Neuronal stem cell (in vitro differentiated cells): ENCODE measurements at regions not wholly inside any gene's neighbourhood (a gene's known extent, or its start where the extent isn't known, plus 50 kb on each side); places are given as distances from the start of the nearest gene placed in this dataset.

ENCODE experiments used
- DNase-seq: peaks from one replicate; pipeline ENCODE4 v3.0.0-alpha.2; 2013; ENCODE audit warnings: low spot score
- H2AFZ ChIP-seq: one replicate; pipeline ENCODE4 v1.6.1; 2013; ENCODE audit warnings: mild to moderate bottlenecking, low read length, inconsistent platforms
- H2AK5ac ChIP-seq: 2 replicates; pipeline ENCODE4 v1.6.1; 2013; ENCODE audit warnings: low read depth, mild to moderate bottlenecking, inconsistent platforms, low read length, moderate library complexity, mixed read lengths
- H2BK120ac ChIP-seq: 2 replicates; pipeline ENCODE4 v1.6.1; 2013; ENCODE audit warnings: low read depth, mild to moderate bottlenecking, inconsistent platforms, low read length, moderate library complexity, mixed read lengths
- H2BK12ac ChIP-seq: one replicate; pipeline ENCODE4 v1.6.1; 2013; ENCODE audit warnings: low read length, inconsistent platforms
- H2BK15ac ChIP-seq: 2 replicates; pipeline ENCODE4 v1.6.1; 2013; ENCODE audit warnings: mild to moderate bottlenecking, low read length, inconsistent platforms, mixed read lengths
- H2BK5ac ChIP-seq: one replicate; pipeline ENCODE4 v1.6.1; 2013; ENCODE audit warnings: inconsistent platforms, mild to moderate bottlenecking, low read length, moderate library complexity
- H3K14ac ChIP-seq: one replicate; pipeline ENCODE4 v1.6.1; 2013; ENCODE audit warnings: low read length, inconsistent platforms
- H3K18ac ChIP-seq: 2 replicates; pipeline ENCODE4 v1.6.1; 2013; ENCODE audit warnings: low read length, inconsistent platforms
- H3K23ac ChIP-seq: 2 replicates; pipeline ENCODE4 v1.6.1; 2013; ENCODE audit warnings: low read depth, mild to moderate bottlenecking, mixed read lengths, low read length, inconsistent platforms; ENCODE audit not compliant: poor library complexity
- H3K27ac ChIP-seq: replicated peaks from 3 replicates; pipeline ENCODE4 v1.5.1; 2013; ENCODE audit warnings: low read length, inconsistent platforms
- H3K27me3 ChIP-seq, 3 experiments: 2 replicates each; pipeline ENCODE4 v1.6.1; 2013; ENCODE audit warnings: low read length in 3 of 3, mild to moderate bottlenecking in 2 of 3, inconsistent platforms in 1 of 3, low read depth in 1 of 3, mixed read lengths in 1 of 3, moderate library complexity in 1 of 3; ENCODE audit not compliant: control insufficient read depth in 3 of 3, insufficient read depth in 3 of 3
- H3K36me3 ChIP-seq, 2 donors: replicated peaks in 1 of 2; 2 replicates each; pipeline ENCODE4 v1.6.1; 2013; ENCODE audit warnings: low read length in 2 of 2; ENCODE audit not compliant: control insufficient read depth in 2 of 2, insufficient read depth in 2 of 2
- H3K4ac ChIP-seq: 2 replicates; pipeline ENCODE4 v1.6.1; 2013; ENCODE audit warnings: inconsistent platforms, mild to moderate bottlenecking, low read length, moderate library complexity
- H3K4me1 ChIP-seq, 2 donors: 1 replicate in 1 of 2; 2 replicates in 1 of 2; pipeline ENCODE4 v1.6.1; 2013; ENCODE audit warnings: low read length in 2 of 2, low read depth in 1 of 2; ENCODE audit not compliant: control insufficient read depth in 2 of 2, insufficient read depth in 1 of 2
- H3K4me2 ChIP-seq: one replicate; pipeline ENCODE4 v1.6.1; 2013; ENCODE audit warnings: mild to moderate bottlenecking, low read length, inconsistent platforms; ENCODE audit not compliant: insufficient read depth, poor library complexity, severe bottlenecking
- H3K4me3 ChIP-seq, 2 donors: 2 replicates each; pipeline ENCODE4 v1.5.1; 2013; ENCODE audit warnings: low read length in 2 of 2, mild to moderate bottlenecking in 2 of 2, inconsistent platforms in 1 of 2, moderate library complexity in 1 of 2
- H3K79me1 ChIP-seq: one replicate; pipeline ENCODE4 v1.6.1; 2013; ENCODE audit warnings: low read depth, mild to moderate bottlenecking, inconsistent platforms, low read length, moderate library complexity
- H3K9ac ChIP-seq: one replicate; pipeline ENCODE4 v1.6.1; 2013; ENCODE audit warnings: mild to moderate bottlenecking, low read depth, low read length, inconsistent platforms; ENCODE audit not compliant: poor library complexity
- H3K9me3 ChIP-seq, 2 donors: replicated peaks in 1 of 2; 2 replicates each; pipeline versions ENCODE3 to v1.6.1; 2013; ENCODE audit warnings: low read length in 2 of 2, mild to moderate bottlenecking in 2 of 2, inconsistent platforms in 1 of 2, low read depth in 1 of 2, mixed read lengths in 1 of 2, moderate library complexity in 1 of 2; ENCODE audit not compliant: control insufficient read depth in 2 of 2, insufficient read depth in 1 of 2
- H4K8ac ChIP-seq: one replicate; pipeline ENCODE4 v1.6.1; 2013; ENCODE audit warnings: low read depth, mild to moderate bottlenecking, inconsistent platforms, low read length, moderate library complexity
- H4K91ac ChIP-seq: one replicate; pipeline ENCODE4 v1.6.1; 2013; ENCODE audit warnings: low read length, low read depth, mild to moderate bottlenecking, inconsistent platforms; ENCODE audit not compliant: poor library complexity
- WGBS, 2 donors: extraction: QIAGEN DNeasy Blood & Tissue Kit; methylation state at CpG; one replicate each; pipeline ENCODE4 v1.1.7; 2013; ENCODE audit warnings: missing lambda C conversion rate in 2 of 2, mixed read lengths in 1 of 2; ENCODE audit not compliant: insufficient read length in 2 of 2, insufficient replicate concordance in 1 of 2; ENCODE audit errors: extremely low coverage in 2 of 2; 5-methylcytosine and 5-hydroxymethylcytosine counted together

- H3K4me2 ChIP-seq, result no peak overlapping the region
- peaks cover 0 to 3% of the 10 kb centered on the region in 2 donors for H3K9me3 ChIP-seq
- no peak overlapping the region for H4K91ac ChIP-seq
- H4K8ac ChIP-seq, result no peak overlapping the region
- no peak overlapping the region for H3K14ac ChIP-seq
- H2AK5ac ChIP-seq, result no peak overlapping the region
- peaks cover 0 to 3% of the 10 kb centered on the region in 2 donors for H3K4me1 ChIP-seq
- H3K36me3 ChIP-seq, result no peaks in the 10 kb centered on the region
- H3K4me3 ChIP-seq, result no peak overlapping the region
- no peak overlapping the region for H2AFZ ChIP-seq
- H3K18ac ChIP-seq, result no peak overlapping the region
- no peak overlapping the region for H2BK15ac ChIP-seq
- H2BK120ac ChIP-seq, result no peak overlapping the region
- no peak for DNase-seq
- no peak overlapping the region for H3K27ac ChIP-seq
- no peak overlapping the region for H2BK12ac ChIP-seq
- H3K27me3 ChIP-seq, result no peaks in the 10 kb centered on the region
- H3K9ac ChIP-seq, result no peak overlapping the region
- no peak overlapping the region for H3K23ac ChIP-seq
- no peak overlapping the region for H2BK5ac ChIP-seq
- WGBS, 2 donors, result no CpG with 5 or more reads among the region's 1 CpG
- H3K4ac ChIP-seq, result no peak overlapping the region
- H3K79me1 ChIP-seq, result peaks cover 2% of the 10 kb centered on the region
Observed at GRCh38 chr13:50446611-50447010, 396.9 kb downstream of the DLEU7 start.

- no peak overlapping the region for H2AFZ ChIP-seq
- no peak overlapping the region for H2BK5ac ChIP-seq
- no peak overlapping the region for H3K27ac ChIP-seq
- no peak overlapping the region for H3K4ac ChIP-seq
- H2AK5ac ChIP-seq, result no peak overlapping the region
- H2BK120ac ChIP-seq, result no peak overlapping the region
- no peak for DNase-seq
- H3K27me3 ChIP-seq, result no peaks in the 10 kb centered on the region
- H4K91ac ChIP-seq, result no peak overlapping the region
- WGBS, 2 donors, result no CpG with 5 or more reads among the region's 1 CpG
- H3K4me1 ChIP-seq, result peaks cover 2 to 3% of the 10 kb centered on the region in 2 donors
- H3K9me3 ChIP-seq, result peaks cover 0 to 3% of the 10 kb centered on the region in 2 donors
- no peak overlapping the region for H3K23ac ChIP-seq
- H3K18ac ChIP-seq, result no peak overlapping the region
- H2BK15ac ChIP-seq, result no peak overlapping the region
- no peak overlapping the region for H3K4me2 ChIP-seq
- no peaks in the 10 kb centered on the region for H3K36me3 ChIP-seq
- peaks cover 2% of the 10 kb centered on the region for H3K79me1 ChIP-seq
- H3K9ac ChIP-seq, result no peak overlapping the region
- no peak overlapping the region for H3K14ac ChIP-seq
- H2BK12ac ChIP-seq, result no peak overlapping the region
- no peak overlapping the region for H4K8ac ChIP-seq
- H3K4me3 ChIP-seq, result no peak overlapping the region
Observed at GRCh38 chr13:50448535-50448998, 394.9 kb downstream of the DLEU7 start.

- Histone ChIP-seq H2BK120ac (no peak overlapping the region), H3K4ac (no peak overlapping the region), H3K36me3 (no peaks in the 10 kb centered on the region), H4K8ac (no peak overlapping the region), H3K27me3 (no peaks in the 10 kb centered on the region), H3K4me1 (peaks cover 2 to 3% of the 10 kb centered on the region in 2 donors), H3K27ac (no peak overlapping the region), H2BK15ac (no peak overlapping the region), H3K9ac (no peak overlapping the region), H3K23ac (no peak overlapping the region), H2BK5ac (no peak overlapping the region), H3K79me1 (peaks cover 2% of the 10 kb centered on the region), H3K4me3 (no peak overlapping the region), H4K91ac (no peak overlapping the region), H2BK12ac (no peak overlapping the region), H2AK5ac (no peak overlapping the region), H2AFZ (no peak overlapping the region), H3K18ac (no peak overlapping the region), H3K9me3 (peaks cover 0 to 3% of the 10 kb centered on the region in 2 donors), H3K14ac (no peak overlapping the region), H3K4me2 (no peak overlapping the region)
- no peak for DNase-seq
- WGBS, 2 donors, result no CpG with 5 or more reads among the region's 2 CpGs
Observed at GRCh38 chr13:50449465-50449864, 394.0 kb downstream of the DLEU7 start.

- no peak overlapping the region for H3K27ac ChIP-seq
- H3K27me3 ChIP-seq, result no peaks in the 10 kb centered on the region
- H3K36me3 ChIP-seq, result no peaks in the 10 kb centered on the region
- H3K9ac ChIP-seq, result no peak overlapping the region
- H2BK5ac ChIP-seq, result no peak overlapping the region
- no peak for DNase-seq
- H4K8ac ChIP-seq, result no peak overlapping the region
- H2BK12ac ChIP-seq, result no peak overlapping the region
- peaks cover 2% of the 10 kb centered on the region for H3K79me1 ChIP-seq
- no peak overlapping the region for H3K18ac ChIP-seq
- no peak overlapping the region for H3K4ac ChIP-seq
- no peak overlapping the region for H3K4me2 ChIP-seq
- no peak overlapping the region for H2AK5ac ChIP-seq
- no peak overlapping the region for H3K4me3 ChIP-seq
- H2AFZ ChIP-seq, result no peak overlapping the region
- no peak overlapping the region for H4K91ac ChIP-seq
- no peak overlapping the region for H2BK15ac ChIP-seq
- H3K14ac ChIP-seq, result no peak overlapping the region
- no CpG with 5 or more reads among the region's 2 CpGs for WGBS, 2 donors
- H2BK120ac ChIP-seq, result no peak overlapping the region
- H3K23ac ChIP-seq, result no peak overlapping the region
- H3K9me3 ChIP-seq, result peaks cover 0 to 3% of the 10 kb centered on the region in 2 donors
- H3K4me1 ChIP-seq, result peaks cover 2 to 3% of the 10 kb centered on the region in 2 donors
Observed at GRCh38 chr13:50450279-50450678, 393.2 kb downstream of the DLEU7 start.
